HepG2 (cell line): ENCODE measurements at regions not wholly inside any gene's neighbourhood (a gene's known extent, or its start where the extent isn't known, plus 50 kb on each side); places are given as distances from the start of the nearest gene placed in this dataset.
"Not testable (repeated sequence)": the region's sequence is repeated elsewhere in the genome, so short reads cannot be mapped to it uniquely, and the experiment has no call there.

Source experiments
- ATAC-seq: fragments of 200-7000 bp; cut with Tn5 transposase; 3 replicates; pipeline ENCODE4 v1.9.1; 2020; ENCODE audit warnings: mild to moderate bottlenecking, moderate library complexity
- BruUV-seq: library from RNA; stranded (reverse); fragments of 400-500 nt; replicated peaks from 2 replicates; lab custom pipeline; 2021; lab: Mats Ljungman, UMichigan
- CTCF ChIA-PET: fragments of 300-600 bp; formaldehyde crosslinking; extraction: SDS; loops from one replicate; lab custom pipeline; 2021; ENCODE audit warnings: low total read pairs, inconsistent platforms, low intra/inter-chr PET ratio; lab: Yijun Ruan, JAX
- POLR2A ChIA-PET: fragments of 350-600 bp; sonication (Branson Sonifier 250); formaldehyde crosslinking; loops from one replicate; lab custom pipeline; 2020; ENCODE audit warnings: antibody characterized with exemption, inconsistent platforms; lab: Yijun Ruan, JAX
- DNase-seq: peaks from one replicate; pipeline ENCODE4 v3.0.0-alpha.2; 2015; ENCODE audit warnings: low spot score
- FAIRE-seq: peaks from 3 replicates; lab custom pipeline; 2011; peaks lifted over from hg19 to GRCh38; lab: Jason Lieb, UNC
- H2AFZ ChIP-seq: one replicate; pipeline ENCODE4 v1.6.1; 2011; ENCODE audit warnings: low read length, inconsistent platforms
- H3K27ac ChIP-seq: fragments of 300-600 bp; 3 replicates; pipeline ENCODE4 v1.8.0; 2011; ENCODE audit warnings: mixed run types, mild to moderate bottlenecking, mixed read lengths, low read length, inconsistent platforms; ENCODE audit not compliant: insufficient read depth; ENCODE audit errors: extremely low read length
- H3K27me3 ChIP-seq, 2 experiments: fragments of 200-600 bp in 1 of 2; 2 replicates in 1 of 2; 3 replicates in 1 of 2; pipeline versions ENCODE4 v1.6.0 to v1.8.0; 2011; ENCODE audit warnings: low read length in 2 of 2, mild to moderate bottlenecking in 2 of 2, moderate library complexity in 2 of 2, inconsistent platforms in 1 of 2; ENCODE audit not compliant: insufficient read depth in 2 of 2, control insufficient read depth in 1 of 2
- H3K36me3 ChIP-seq, 2 experiments: fragments of 200-600 bp in 1 of 2; replicated peaks in 1 of 2; 2 replicates in 1 of 2; 3 replicates in 1 of 2; pipeline versions ENCODE4 v1.5.1 to v1.8.0; 2011; ENCODE audit warnings: low read length in 2 of 2, inconsistent platforms in 1 of 2; ENCODE audit not compliant: insufficient read depth in 2 of 2, control insufficient read depth in 1 of 2
- H3K4me1 ChIP-seq: 2 replicates; pipeline ENCODE4 v1.5.1; 2012; ENCODE audit warnings: low read length, inconsistent platforms; ENCODE audit not compliant: insufficient read depth
- H3K4me2 ChIP-seq: 2 replicates; pipeline ENCODE4 v1.6.0; 2011; ENCODE audit warnings: low read depth, low read length, inconsistent platforms
- H3K4me3 ChIP-seq, 3 experiments: fragments of 200-600 bp in 1 of 3; sonication (generic), shearing (Covaris generic) in 1 of 3; replicated peaks in 1 of 3; 2 replicates each; pipeline ENCODE4 v1.5.1; 2011 to 2016; ENCODE audit warnings: low read length in 3 of 3, inconsistent platforms in 2 of 3, low read depth in 2 of 3, mild to moderate bottlenecking in 2 of 3, control low read depth in 1 of 3, mixed read lengths in 1 of 3; ENCODE audit not compliant: insufficient read depth in 1 of 3
- H3K79me2 ChIP-seq: one replicate; pipeline ENCODE4 v1.6.1; 2011; ENCODE audit warnings: low read length, inconsistent platforms; ENCODE audit not compliant: insufficient read depth
- H3K9ac ChIP-seq: 2 replicates; pipeline ENCODE4 v1.6.0; 2011; ENCODE audit warnings: mild to moderate bottlenecking, low read depth, low read length, inconsistent platforms; ENCODE audit not compliant: insufficient read depth
- H3K9me3 ChIP-seq: 2 replicates; pipeline ENCODE4 v1.5.1; 2012; ENCODE audit warnings: mild to moderate bottlenecking, low read length
- H4K20me1 ChIP-seq: 2 replicates; pipeline ENCODE4 v1.6.0; 2011; ENCODE audit warnings: inconsistent platforms, mild to moderate bottlenecking, low read length, moderate library complexity; ENCODE audit not compliant: insufficient read depth
- CC2D1A ChIP-seq: sonication (generic); formaldehyde crosslinking; IDR thresholded peaks from 2 replicates; pipeline ENCODE4 v1.8.1; 2023; ENCODE audit warnings: mild to moderate bottlenecking, missing genetic modification reagents
- FOXO1 ChIP-seq: sonication (generic); formaldehyde crosslinking; IDR thresholded peaks from 2 replicates; pipeline ENCODE4 v1.4.0; 2020; ENCODE audit warnings: missing genetic modification reagents
- HIVEP1 ChIP-seq: sonication (generic); formaldehyde crosslinking; IDR thresholded peaks from 2 replicates; pipeline ENCODE4 v1.4.0; 2020; ENCODE audit warnings: mild to moderate bottlenecking, missing genetic modification reagents
- IRX3 ChIP-seq: sonication (generic); formaldehyde crosslinking; IDR thresholded peaks from 2 replicates; pipeline ENCODE4 v1.8.1; 2023; ENCODE audit warnings: mild to moderate bottlenecking, low read depth, missing genetic modification reagents, borderline replicate concordance
- JDP2 ChIP-seq: sonication (generic); formaldehyde crosslinking; IDR thresholded peaks from 2 replicates; pipeline ENCODE4 v1.8.1; 2022; ENCODE audit warnings: missing genetic modification reagents, borderline replicate concordance
- MAFF ChIP-seq: IDR thresholded peaks from 2 replicates; pipeline ENCODE4 v1.6.1; 2011; ENCODE audit warnings: low read depth, low read length, improper control_type of control experiment
- MAFK ChIP-seq, 2 experiments: IDR thresholded peaks in 1 of 2; conservative IDR thresholded peaks in 1 of 2; 2 replicates each; pipeline ENCODE4 v1.6.1; 2011; ENCODE audit warnings: improper control_type of control experiment in 2 of 2, low read length in 2 of 2
- MBD4 ChIP-seq: IDR thresholded peaks from 2 replicates; pipeline ENCODE4 v1.6.1; 2012; ENCODE audit warnings: low read length, inconsistent platforms, borderline replicate concordance
- NFE2L2 ChIP-seq: fragments of 150-350 bp; IDR thresholded peaks from 2 replicates; pipeline ENCODE4 v1.6.1; 2014; ENCODE audit warnings: low read length
- ONECUT2 ChIP-seq: sonication (generic); formaldehyde crosslinking; IDR thresholded peaks from 2 replicates; pipeline ENCODE4 v1.4.0; 2020; ENCODE audit warnings: missing genetic modification reagents
- PAWR ChIP-seq: sonication (generic); formaldehyde crosslinking; IDR thresholded peaks from 2 replicates; pipeline ENCODE4 v1.4.0; 2020; ENCODE audit warnings: missing genetic modification reagents, mild to moderate bottlenecking, borderline replicate concordance
- RARG ChIP-seq: sonication (generic); formaldehyde crosslinking; IDR thresholded peaks from 2 replicates; pipeline ENCODE4 v1.4.0; 2020; ENCODE audit warnings: low read depth, mild to moderate bottlenecking, missing genetic modification reagents
- ZFAT ChIP-seq: sonication (generic); formaldehyde crosslinking; conservative IDR thresholded peaks from 2 replicates; pipeline ENCODE4 v1.8.1; 2023; ENCODE audit warnings: missing genetic modification reagents, inconsistent platforms
- ZMYM4 ChIP-seq: sonication (generic); formaldehyde crosslinking; IDR thresholded peaks from 2 replicates; pipeline ENCODE4 v1.8.1; 2023; ENCODE audit warnings: mild to moderate bottlenecking, missing genetic modification reagents
- ZNF264 ChIP-seq: sonication (generic); formaldehyde crosslinking; IDR thresholded peaks from 2 replicates; pipeline ENCODE4 v1.4.0; 2020; ENCODE audit warnings: missing genetic modification reagents
- ZNF432 ChIP-seq: sonication (generic); formaldehyde crosslinking; IDR thresholded peaks from 2 replicates; pipeline ENCODE4 v1.5.0; 2020; ENCODE audit warnings: missing genetic modification reagents, mild to moderate bottlenecking, borderline replicate concordance
- WGBS: methylation state at CpG from one replicate; pipeline ENCODE4 v1.1.6; 2017; ENCODE audit warnings: low lambda C conversion rate; 5-methylcytosine and 5-hydroxymethylcytosine counted together
- in situ Hi-C: cut with HindIII; loops from 2 replicates; pipeline ENCODE4 v1.10.0; 2017; ENCODE audit warnings: low pct_unique_long_range_greater_than_20kb; ENCODE audit not compliant: extremely low pct_ligation_motif_present
- intact Hi-C: fragments of 100-400 bp; cut with micrococcal nuclease; formaldehyde crosslinking; loops from one replicate; pipeline ENCODE4 v1.10.0; 2022; ENCODE audit not compliant: unreplicated experiment
- TF ChIP-seq, protein P1 (sequence below): sonication (generic); formaldehyde crosslinking; IDR thresholded peaks from 2 replicates; pipeline ENCODE4 v1.4.0; 2020; ENCODE audit warnings: mild to moderate bottlenecking, missing genetic modification reagents

DNA sequence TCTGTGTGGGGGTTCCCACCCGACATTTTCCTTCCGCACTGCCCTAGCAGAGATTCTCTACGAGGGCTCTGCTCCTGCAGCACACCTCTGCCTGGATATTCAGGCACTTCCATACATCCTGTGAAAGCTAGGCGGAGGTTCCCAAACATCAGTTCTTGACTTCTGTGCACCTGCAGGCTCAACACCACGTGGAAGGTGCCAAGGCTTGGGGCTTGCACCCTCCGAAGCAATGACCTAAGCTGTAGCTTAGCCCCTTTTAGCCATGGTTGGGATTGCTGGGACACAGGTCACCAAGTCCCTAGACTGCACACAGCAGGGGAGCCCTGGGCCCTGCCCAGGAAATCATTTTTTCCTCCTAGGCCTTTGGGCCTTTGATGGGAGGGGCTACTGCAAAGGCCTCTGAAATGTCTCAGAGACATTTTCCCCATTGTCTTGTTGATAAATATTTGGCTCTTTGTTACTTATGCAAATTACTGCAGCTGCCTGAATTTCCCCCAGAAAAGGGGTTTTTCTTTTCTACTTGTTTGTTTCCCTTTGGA lies 1004.8 kb downstream of the OLFM4 start (continued):
- TF ChIP-seq, protein P1, sequence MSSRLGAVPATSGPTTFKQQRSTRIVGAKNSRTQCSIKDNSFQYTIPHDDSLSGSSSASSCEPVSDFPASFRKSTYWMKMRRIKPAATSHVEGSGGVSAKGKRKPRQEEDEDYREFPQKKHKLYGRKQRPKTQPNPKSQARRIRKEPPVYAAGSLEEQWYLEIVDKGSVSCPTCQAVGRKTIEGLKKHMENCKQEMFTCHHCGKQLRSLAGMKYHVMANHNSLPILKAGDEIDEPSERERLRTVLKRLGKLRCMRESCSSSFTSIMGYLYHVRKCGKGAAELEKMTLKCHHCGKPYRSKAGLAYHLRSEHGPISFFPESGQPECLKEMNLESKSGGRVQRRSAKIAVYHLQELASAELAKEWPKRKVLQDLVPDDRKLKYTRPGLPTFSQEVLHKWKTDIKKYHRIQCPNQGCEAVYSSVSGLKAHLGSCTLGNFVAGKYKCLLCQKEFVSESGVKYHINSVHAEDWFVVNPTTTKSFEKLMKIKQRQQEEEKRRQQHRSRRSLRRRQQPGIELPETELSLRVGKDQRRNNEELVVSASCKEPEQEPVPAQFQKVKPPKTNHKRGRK (CRISPR knock-in tag): no peak
- no peak for TF ChIP-seq RARG (CRISPR knock-in tag)
- TF ChIP-seq IRX3: no peak
- no peak for TF ChIP-seq HIVEP1 (CRISPR knock-in tag)
- TF ChIP-seq CC2D1A (CRISPR knock-in tag): no peak

DNA sequence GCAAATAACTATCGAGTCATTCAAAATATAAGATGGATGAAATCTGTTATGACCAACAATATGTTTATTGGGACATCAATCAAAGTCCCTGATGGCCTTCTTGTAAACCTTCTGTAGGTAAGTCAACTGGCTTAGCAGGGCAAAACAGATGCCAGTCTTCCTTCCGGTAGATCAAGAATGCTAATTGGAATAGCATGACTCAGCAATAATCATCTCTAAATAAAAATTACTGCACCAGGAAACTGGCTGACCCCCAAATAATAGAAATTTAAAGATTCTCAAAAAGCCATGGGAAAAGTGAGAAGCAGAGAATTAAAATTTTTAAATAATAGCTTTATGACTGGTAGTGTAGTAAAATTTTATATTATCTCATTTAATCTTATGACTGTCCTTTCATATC lies 1005.4 kb downstream of the OLFM4 start:
- Histone ChIP-seq H3K79me2 (no peaks in the 10 kb centered on the region), H4K20me1 (no peaks in the 10 kb centered on the region), H3K4me1 (no peaks in the 10 kb centered on the region), H2AFZ (no peak overlapping the region), H3K9ac (no peak overlapping the region), H3K36me3 (no peaks in the 10 kb centered on the region), H3K27me3 (no peaks in the 10 kb centered on the region), H3K9me3 (peaks cover 66% of the 10 kb centered on the region), H3K4me3 (no peak overlapping the region)
- intact Hi-C loops: no loop called here
- no TSS peak for BruUV-seq
- POLR2A ChIA-PET: no interaction called here
- ATAC-seq (no peak), FAIRE-seq (no peak), DNase-seq (no peak)
- WGBS: 49% methylated on average over 2 of the region's 2 CpGs
- CTCF ChIA-PET: no interaction called here
- in situ Hi-C loops: no loop called here
- no peak for TF ChIP-seq FOXO1
- no peak for TF ChIP-seq ZNF432
- TF ChIP-seq PAWR: no peak
- TF ChIP-seq JDP2 (CRISPR knock-in tag): no peak
- no peak for TF ChIP-seq MBD4
- no peak for TF ChIP-seq ZMYM4 (CRISPR knock-in tag)
- TF ChIP-seq NFE2L2: peak; percentile 85
- no peak for TF ChIP-seq ZFAT (CRISPR knock-in tag)
- TF ChIP-seq MAFF: peak; percentile 86
- no peak for TF ChIP-seq ZNF264 (CRISPR knock-in tag)
- no peak for TF ChIP-seq ONECUT2 (CRISPR knock-in tag)
- peak; percentile 71 to 88 for TF ChIP-seq MAFK (conservative IDR thresholded peaks at IDR 0.05 in 1 of 2, IDR thresholded peaks at IDR 0.05 in 1 of 2; ENCODE audit: low read length in 2 of 2)
- TF ChIP-seq, all 625 proteins: peak for 3
- Histone ChIP-seq H3K4me2 (no peak overlapping the region), H3K27ac (no peak overlapping the region)

DNA sequence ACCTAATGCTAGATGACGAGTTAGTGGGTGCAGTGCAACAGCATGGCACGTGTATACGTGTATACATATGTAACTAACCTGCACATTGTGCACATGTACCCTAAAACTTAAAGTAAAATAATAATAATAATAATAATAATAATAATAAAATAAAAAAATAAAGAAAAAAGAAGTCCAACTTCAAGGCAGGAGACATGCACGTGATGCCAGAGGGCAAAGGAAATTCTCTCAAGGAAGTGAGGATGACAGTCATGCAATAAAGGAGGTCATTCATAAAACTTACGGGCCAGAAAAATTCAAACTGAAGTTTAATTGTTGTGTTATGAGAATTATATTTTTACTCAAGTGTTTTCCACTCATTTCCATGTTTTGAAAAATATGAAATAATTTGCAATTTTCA lies 1028.8 kb downstream of the OLFM4 start:
- H3K36me3 ChIP-seq, H3K79me2 ChIP-seq, in situ Hi-C loops, H3K27me3 ChIP-seq, ATAC-seq, BruUV-seq, H3K4me3 ChIP-seq, POLR2A ChIA-PET, intact Hi-C loops, H4K20me1 ChIP-seq, H3K4me1 ChIP-seq, H2AFZ ChIP-seq, FAIRE-seq, H3K27ac ChIP-seq, H3K9ac ChIP-seq, CTCF ChIA-PET, H3K4me2 ChIP-seq, DNase-seq: not testable (repeated sequence)
- 23% methylated on average over 5 of the region's 5 CpGs for WGBS
- H3K9me3 ChIP-seq: peaks cover 75% of the 10 kb centered on the region
